ENCODE measurements at regions not wholly inside any gene's neighbourhood (a gene's known extent, or its start where the extent isn't known, plus 50 kb on each side); places are given as distances from the start of the nearest gene placed in this dataset.

- Histone ChIP-seq H3K4me1 (no peaks in the 10 kb centered on the region), H3K4me3 (no peak overlapping the region), H3K9me3 (no peaks in the 10 kb centered on the region), H3K27ac (no peak overlapping the region), H3K36me3 (no peaks in the 10 kb centered on the region), H3K27me3 (peaks cover 0 to 6% of the 10 kb centered on the region in 2 donors)
- intact Hi-C loops (cut with DNase I; ENCODE audit: low total_unique reads), result no loop called here
- DNase-seq (ENCODE audit: low spot score in 2 of 2), result no peak
- TF ChIP-seq POLR2AphosphoS5 (IDR thresholded peaks at IDR 0.05), result no peak
- TF ChIP-seq, protein P1, sequence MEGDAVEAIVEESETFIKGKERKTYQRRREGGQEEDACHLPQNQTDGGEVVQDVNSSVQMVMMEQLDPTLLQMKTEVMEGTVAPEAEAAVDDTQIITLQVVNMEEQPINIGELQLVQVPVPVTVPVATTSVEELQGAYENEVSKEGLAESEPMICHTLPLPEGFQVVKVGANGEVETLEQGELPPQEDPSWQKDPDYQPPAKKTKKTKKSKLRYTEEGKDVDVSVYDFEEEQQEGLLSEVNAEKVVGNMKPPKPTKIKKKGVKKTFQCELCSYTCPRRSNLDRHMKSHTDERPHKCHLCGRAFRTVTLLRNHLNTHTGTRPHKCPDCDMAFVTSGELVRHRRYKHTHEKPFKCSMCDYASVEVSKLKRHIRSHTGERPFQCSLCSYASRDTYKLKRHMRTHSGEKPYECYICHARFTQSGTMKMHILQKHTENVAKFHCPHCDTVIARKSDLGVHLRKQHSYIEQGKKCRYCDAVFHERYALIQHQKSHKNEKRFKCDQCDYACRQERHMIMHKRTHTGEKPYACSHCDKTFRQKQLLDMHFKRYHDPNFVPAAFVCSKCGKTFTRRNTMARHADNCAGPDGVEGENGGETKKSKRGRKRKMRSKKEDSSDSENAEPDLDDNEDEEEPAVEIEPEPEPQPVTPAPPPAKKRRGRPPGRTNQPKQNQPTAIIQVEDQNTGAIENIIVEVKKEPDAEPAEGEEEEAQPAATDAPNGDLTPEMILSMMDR (IDR thresholded peaks at IDR 0.05), result no peak
- TF ChIP-seq POLR2A (IDR thresholded peaks at IDR 0.05), result no peak
These were observed 594.4 kb downstream of the MATN1 start for GRCh38 chr1:30129001-30129408.

DNA sequence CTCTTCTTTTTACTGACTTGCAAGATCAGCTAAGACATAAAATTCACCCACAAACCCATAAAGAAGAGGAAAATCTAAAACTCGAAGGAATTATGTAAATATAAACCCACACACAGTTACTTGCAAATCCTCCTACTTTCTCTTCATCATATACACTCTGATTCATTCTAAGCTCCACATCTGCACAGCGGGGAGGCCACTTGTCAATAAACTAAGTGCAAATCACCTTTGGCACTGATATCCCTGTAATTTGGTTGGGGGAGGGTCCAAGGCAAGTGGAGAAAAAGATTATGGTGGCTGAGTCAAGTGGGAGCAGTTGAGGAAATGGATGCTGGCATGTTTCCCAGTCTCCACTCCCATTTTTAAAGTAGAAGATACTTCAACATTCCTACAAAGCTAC is 596.5 kb downstream of the MATN1 start:
- H3K4me1 ChIP-seq, result no peaks in the 10 kb centered on the region
- DNase-seq (ENCODE audit: low spot score in 2 of 2), result no peak
- intact Hi-C loops (cut with DNase I; ENCODE audit: low total_unique reads), result no loop called here
- no peaks in the 10 kb centered on the region for H3K9me3 ChIP-seq
- peaks cover 0 to 6% of the 10 kb centered on the region in 2 donors for H3K27me3 ChIP-seq
- no peak overlapping the region for H3K27ac ChIP-seq
- H3K36me3 ChIP-seq, result no peaks in the 10 kb centered on the region
- no peak overlapping the region for H3K4me3 ChIP-seq
- TF ChIP-seq, protein P1 (IDR thresholded peaks at IDR 0.05), result no peak
- TF ChIP-seq POLR2A (IDR thresholded peaks at IDR 0.05), result no peak
- no peak for TF ChIP-seq POLR2AphosphoS5 (IDR thresholded peaks at IDR 0.05)

DNA sequence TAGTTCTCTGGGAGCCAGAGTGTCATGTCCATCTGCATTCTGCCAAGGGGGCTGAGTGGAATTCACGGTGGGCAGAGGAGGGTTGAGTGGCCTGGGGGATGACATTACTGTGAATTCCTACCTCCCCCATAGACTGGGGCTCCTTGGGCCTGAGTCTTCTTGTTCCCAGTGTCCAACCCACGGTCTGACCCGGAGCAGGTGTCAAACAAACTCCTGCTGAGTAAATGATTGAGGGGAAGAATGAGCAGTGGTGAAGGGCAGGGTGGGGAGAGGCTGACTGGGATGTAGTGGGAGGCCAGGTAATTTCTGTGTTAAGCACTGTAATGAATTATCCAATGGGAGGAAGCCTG is 597.6 kb downstream of the MATN1 start:
- Histone ChIP-seq H3K27me3 (peaks cover 0 to 6% of the 10 kb centered on the region in 2 donors), H3K4me1 (no peaks in the 10 kb centered on the region), H3K9me3 (no peaks in the 10 kb centered on the region), H3K36me3 (no peaks in the 10 kb centered on the region), H3K4me3 (no peak overlapping the region), H3K27ac (no peak overlapping the region)
- DNase-seq (ENCODE audit: low spot score in 2 of 2), result no peak
- intact Hi-C loops (cut with DNase I; ENCODE audit: low total_unique reads), result no loop called here
- TF ChIP-seq POLR2AphosphoS5 (IDR thresholded peaks at IDR 0.05) (no peak), POLR2A (IDR thresholded peaks at IDR 0.05) (no peak)
- TF ChIP-seq, protein P1 (IDR thresholded peaks at IDR 0.05), result no peak

GRCh38 chr1:30125021-30125820 is 598.2 kb downstream of the MATN1 start:
- H3K9me3 ChIP-seq, result no peaks in the 10 kb centered on the region
- peaks cover 0 to 6% of the 10 kb centered on the region in 2 donors for H3K27me3 ChIP-seq
- intact Hi-C loops (cut with DNase I; ENCODE audit: low total_unique reads), result no loop called here
- no peaks in the 10 kb centered on the region for H3K4me1 ChIP-seq
- TF ChIP-seq POLR2A (IDR thresholded peaks at IDR 0.05), result no peak
- TF ChIP-seq, protein P1 (IDR thresholded peaks at IDR 0.05), result no peak
- no peak for TF ChIP-seq POLR2AphosphoS5 (IDR thresholded peaks at IDR 0.05)
- DNase-seq (ENCODE audit: low spot score in 2 of 2), result no peak
- no peak overlapping the region for H3K27ac ChIP-seq
- H3K4me3 ChIP-seq, result no peak overlapping the region
- no peaks in the 10 kb centered on the region for H3K36me3 ChIP-seq

- Histone ChIP-seq H3K9me3 (no peaks in the 10 kb centered on the region), H3K4me1 (no peaks in the 10 kb centered on the region), H3K36me3 (no peaks in the 10 kb centered on the region), H3K27ac (no peak overlapping the region), H3K4me3 (no peak overlapping the region), H3K27me3 (no peaks in the 10 kb centered on the region)
- TF ChIP-seq POLR2A (IDR thresholded peaks at IDR 0.05), result no peak
- no peak for TF ChIP-seq POLR2AphosphoS5 (IDR thresholded peaks at IDR 0.05)
- TF ChIP-seq, protein P1 (IDR thresholded peaks at IDR 0.05), result no peak
- intact Hi-C loops (cut with DNase I; ENCODE audit: low total_unique reads), result loop anchor here (5.0 kb wide), 1 partner anchor 742 kb away; no protein-coding TSS in a partner anchor
- DNase-seq (ENCODE audit: low spot score in 2 of 2), result no peak
These were observed 599.5 kb downstream of the MATN1 start for GRCh38 chr1:30123896-30124295.
